ENCODE measurements at regions not wholly inside any gene's neighbourhood (a gene's known extent, or its start where the extent isn't known, plus 50 kb on each side); places are given as distances from the start of the nearest gene placed in this dataset.

DNA sequence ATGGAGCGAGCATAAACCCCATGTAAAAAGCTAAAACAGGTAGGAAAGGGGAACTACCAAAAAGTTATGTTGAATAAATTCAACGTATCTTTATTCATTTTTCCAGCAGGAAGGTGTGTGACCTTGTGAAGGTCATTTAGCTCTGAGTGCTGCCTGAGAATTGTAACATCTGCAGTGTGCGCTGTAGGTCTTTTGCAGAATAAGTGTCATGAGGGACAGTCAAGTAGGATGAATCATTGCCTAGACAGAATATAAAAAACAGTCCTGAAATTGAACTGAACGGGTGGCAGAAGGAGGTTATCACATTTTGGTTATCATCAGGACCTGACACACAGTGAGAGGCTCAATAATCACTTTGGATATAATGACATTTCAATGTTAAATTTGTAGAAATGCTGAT, 334.8 kb upstream of the NOVA1 start:
- H3K27ac ChIP-seq: no peak overlapping the region
- H3K9ac ChIP-seq (ENCODE audit: insufficient read length): no peak overlapping the region
- H3K9me3 ChIP-seq (ENCODE audit: low read depth, low read length): no peaks in the 10 kb centered on the region
- H3K4me3 ChIP-seq: no peak overlapping the region
- no peak for DNase-seq (ENCODE audit: low read depth, low spot score)
- TF ChIP-seq POLR2AphosphoS5 (IDR thresholded peaks at IDR 0.05; ENCODE audit: borderline replicate concordance, low read depth, low read length): no peak
- TF ChIP-seq FOXP2 (optimal IDR thresholded peaks at IDR 0.05; ENCODE audit: control extremely low read depth, extremely low read length, insufficient read depth): no peak
- H3K36me3 ChIP-seq (ENCODE audit: insufficient read depth, low read length): no peaks in the 10 kb centered on the region

- Histone ChIP-seq H3K36me3 (ENCODE audit: insufficient read depth, low read length) (no peaks in the 10 kb centered on the region), H3K9me3 (ENCODE audit: low read depth, low read length) (no peaks in the 10 kb centered on the region)
- TF ChIP-seq FOXP2 (optimal IDR thresholded peaks at IDR 0.05; ENCODE audit: control extremely low read depth, extremely low read length, insufficient read depth) (no peak), POLR2AphosphoS5 (IDR thresholded peaks at IDR 0.05; ENCODE audit: borderline replicate concordance, low read depth, low read length) (no peak), EZH2 (IDR thresholded peaks at IDR 0.05) (no peak)
Observed at GRCh38 chr14:26933431-26933830, 335.6 kb upstream of the NOVA1 start.

GRCh38 chr14:26934151-26934550, 336.3 kb upstream of the NOVA1 start:
- Histone ChIP-seq H3K36me3 (ENCODE audit: insufficient read depth, low read length) (no peaks in the 10 kb centered on the region), H3K9ac (ENCODE audit: insufficient read length) (no peak overlapping the region), H3K9me3 (ENCODE audit: low read depth, low read length) (no peaks in the 10 kb centered on the region), H3K27ac (no peak overlapping the region), H3K4me3 (no peak overlapping the region)
- TF ChIP-seq EZH2 (IDR thresholded peaks at IDR 0.05) (no peak), POLR2AphosphoS5 (IDR thresholded peaks at IDR 0.05; ENCODE audit: borderline replicate concordance, low read depth, low read length) (no peak), FOXP2 (optimal IDR thresholded peaks at IDR 0.05; ENCODE audit: control extremely low read depth, extremely low read length, insufficient read depth) (no peak)
- no peak for DNase-seq (ENCODE audit: low read depth, low spot score)

More at GRCh38 chr14:26933431-26933830, 335.6 kb upstream of the NOVA1 start:
- no peak overlapping the region for H3K4me3 ChIP-seq
- no peak overlapping the region for H3K9ac ChIP-seq (ENCODE audit: insufficient read length)
- DNase-seq (ENCODE audit: low read depth, low spot score): no peak
- no peak overlapping the region for H3K27ac ChIP-seq

GRCh38 chr14:26935733-26936132, 337.9 kb upstream of the NOVA1 start:
- Histone ChIP-seq H3K27ac (no peak overlapping the region), H3K9me3 (ENCODE audit: low read depth, low read length) (no peaks in the 10 kb centered on the region), H3K9ac (ENCODE audit: insufficient read length) (no peak overlapping the region), H3K36me3 (ENCODE audit: insufficient read depth, low read length) (no peaks in the 10 kb centered on the region), H3K4me3 (no peak overlapping the region)
- DNase-seq (ENCODE audit: low read depth, low spot score): no peak
- TF ChIP-seq POLR2AphosphoS5 (IDR thresholded peaks at IDR 0.05; ENCODE audit: borderline replicate concordance, low read depth, low read length) (no peak), FOXP2 (optimal IDR thresholded peaks at IDR 0.05; ENCODE audit: control extremely low read depth, extremely low read length, insufficient read depth) (no peak), EZH2 (IDR thresholded peaks at IDR 0.05) (no peak)

DNA sequence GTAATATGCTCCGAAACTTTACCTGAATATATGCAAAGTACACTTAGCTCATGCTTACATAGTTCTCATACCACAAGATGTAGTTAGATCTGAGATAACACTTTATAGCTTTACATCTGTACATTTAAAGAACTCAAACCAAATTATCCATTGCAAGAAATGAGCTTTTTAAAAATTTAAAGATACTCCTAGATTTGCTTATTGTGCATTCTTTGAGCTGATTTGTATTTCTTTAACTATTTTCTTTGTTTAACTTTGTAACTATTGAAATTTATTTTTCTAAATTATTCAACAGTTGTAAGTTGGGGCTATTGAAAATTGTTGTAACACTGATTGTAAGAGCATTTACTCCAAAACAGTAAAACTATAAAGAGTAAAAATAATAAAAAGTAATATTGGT, 340.2 kb upstream of the NOVA1 start:
- Histone ChIP-seq H3K9me3 (ENCODE audit: low read depth, low read length) (no peaks in the 10 kb centered on the region), H3K9ac (ENCODE audit: insufficient read length) (no peak overlapping the region), H3K36me3 (ENCODE audit: insufficient read depth, low read length) (no peaks in the 10 kb centered on the region), H3K4me3 (no peak overlapping the region), H3K27ac (no peak overlapping the region)
- DNase-seq (ENCODE audit: low read depth, low spot score): no peak
- TF ChIP-seq FOXP2 (optimal IDR thresholded peaks at IDR 0.05; ENCODE audit: control extremely low read depth, extremely low read length, insufficient read depth) (no peak), POLR2AphosphoS5 (IDR thresholded peaks at IDR 0.05; ENCODE audit: borderline replicate concordance, low read depth, low read length) (no peak), EZH2 (IDR thresholded peaks at IDR 0.05) (no peak)

DNA sequence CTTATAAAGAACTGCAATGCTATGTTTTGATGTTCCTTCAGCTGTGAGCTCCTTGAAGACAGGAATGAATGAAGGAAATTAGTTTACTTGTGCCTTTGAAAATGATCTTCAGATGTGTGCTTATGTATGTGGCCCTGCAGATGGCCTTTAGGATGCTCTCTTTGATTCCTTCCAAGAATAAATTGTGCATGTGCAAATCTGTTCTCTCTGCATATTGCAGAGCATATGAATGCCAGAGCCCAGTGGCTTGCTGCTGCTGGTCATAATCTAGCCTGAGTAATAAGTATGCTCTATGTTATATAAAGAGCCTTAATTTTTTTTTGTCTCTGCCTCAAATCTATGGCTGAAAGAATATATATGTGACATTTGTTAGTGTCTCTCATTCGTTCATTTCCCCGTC, 341.9 kb upstream of the NOVA1 start:
- H3K36me3 ChIP-seq (ENCODE audit: insufficient read depth, low read length): no peaks in the 10 kb centered on the region
- TF ChIP-seq EZH2 (IDR thresholded peaks at IDR 0.05) (no peak), FOXP2 (optimal IDR thresholded peaks at IDR 0.05; ENCODE audit: control extremely low read depth, extremely low read length, insufficient read depth) (no peak), POLR2AphosphoS5 (IDR thresholded peaks at IDR 0.05; ENCODE audit: borderline replicate concordance, low read depth, low read length) (no peak)
- H3K9ac ChIP-seq (ENCODE audit: insufficient read length): no peak overlapping the region
- no peaks in the 10 kb centered on the region for H3K9me3 ChIP-seq (ENCODE audit: low read depth, low read length)
- no peak for DNase-seq (ENCODE audit: low read depth, low spot score)
- no peak overlapping the region for H3K4me3 ChIP-seq
- H3K27ac ChIP-seq: no peak overlapping the region

DNA sequence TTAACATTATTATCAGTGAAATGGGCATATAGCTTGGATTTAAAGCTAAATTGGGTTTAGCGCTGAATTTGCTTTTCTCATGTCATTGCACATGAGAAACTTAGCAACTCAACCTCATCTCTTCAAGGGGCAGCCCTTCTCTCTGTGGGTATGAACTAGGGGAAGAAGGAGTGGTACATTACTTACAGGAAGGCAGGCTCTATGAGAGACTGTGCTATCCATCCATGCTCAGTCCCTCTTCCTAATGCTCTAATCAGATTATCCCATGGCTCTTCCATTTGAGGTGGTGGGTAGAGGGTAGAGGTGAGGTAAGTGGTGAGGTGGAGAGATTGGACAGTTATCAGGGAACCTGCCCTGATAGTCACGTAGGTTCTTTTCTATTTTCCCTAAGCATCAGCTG, 343.7 kb upstream of the NOVA1 start:
- Histone ChIP-seq H3K9ac (ENCODE audit: insufficient read length) (no peak overlapping the region), H3K36me3 (ENCODE audit: insufficient read depth, low read length) (no peaks in the 10 kb centered on the region), H3K27ac (no peak overlapping the region), H3K9me3 (ENCODE audit: low read depth, low read length) (no peaks in the 10 kb centered on the region), H3K4me3 (no peak overlapping the region)
- DNase-seq (ENCODE audit: low read depth, low spot score): no peak
- TF ChIP-seq POLR2AphosphoS5 (IDR thresholded peaks at IDR 0.05; ENCODE audit: borderline replicate concordance, low read depth, low read length): no peak
- TF ChIP-seq EZH2 (IDR thresholded peaks at IDR 0.05): no peak
- TF ChIP-seq FOXP2 (optimal IDR thresholded peaks at IDR 0.05; ENCODE audit: control extremely low read depth, extremely low read length, insufficient read depth): no peak

DNA sequence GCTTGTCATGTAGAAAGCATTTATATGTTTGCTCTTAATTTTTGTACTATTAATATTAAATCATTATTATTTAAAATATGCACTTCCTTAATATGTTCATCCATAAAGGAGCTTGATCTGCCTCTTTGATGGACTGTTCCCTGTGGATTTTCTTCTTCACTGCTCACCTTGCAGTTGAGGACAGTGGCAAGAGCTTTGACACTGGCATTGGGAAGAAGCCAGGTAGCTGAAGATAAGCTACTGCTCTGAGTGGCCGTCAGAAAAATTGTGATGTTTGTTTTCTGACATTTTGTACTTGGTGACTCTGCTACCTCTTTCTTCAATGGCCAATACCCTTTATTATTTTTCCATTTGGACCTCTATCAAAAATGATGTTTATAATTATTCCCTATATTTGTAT, 349.4 kb upstream of the NOVA1 start:
- TF ChIP-seq FOXP2 (optimal IDR thresholded peaks at IDR 0.05; ENCODE audit: control extremely low read depth, extremely low read length, insufficient read depth): no peak
- no peak for TF ChIP-seq EZH2 (IDR thresholded peaks at IDR 0.05)
- TF ChIP-seq POLR2AphosphoS5 (IDR thresholded peaks at IDR 0.05; ENCODE audit: borderline replicate concordance, low read depth, low read length): no peak
- DNase-seq (ENCODE audit: low read depth, low spot score): no peak
- Histone ChIP-seq H3K4me3 (no peak overlapping the region), H3K27ac (no peak overlapping the region), H3K9ac (ENCODE audit: insufficient read length) (no peak overlapping the region), H3K36me3 (ENCODE audit: insufficient read depth, low read length) (no peaks in the 10 kb centered on the region), H3K9me3 (ENCODE audit: low read depth, low read length) (no peaks in the 10 kb centered on the region)

GRCh38 chr14:26959437-26959836, 361.6 kb upstream of the NOVA1 start:
- H3K9me3 ChIP-seq (ENCODE audit: low read depth, low read length): no peaks in the 10 kb centered on the region
- no peak for DNase-seq (ENCODE audit: low read depth, low spot score)
- no peak overlapping the region for H3K9ac ChIP-seq (ENCODE audit: insufficient read length)
- TF ChIP-seq FOXP2 (optimal IDR thresholded peaks at IDR 0.05; ENCODE audit: control extremely low read depth, extremely low read length, insufficient read depth) (no peak), EZH2 (IDR thresholded peaks at IDR 0.05) (no peak), POLR2AphosphoS5 (IDR thresholded peaks at IDR 0.05; ENCODE audit: borderline replicate concordance, low read depth, low read length) (no peak)
- no peak overlapping the region for H3K27ac ChIP-seq
- no peaks in the 10 kb centered on the region for H3K36me3 ChIP-seq (ENCODE audit: insufficient read depth, low read length)
- no peak overlapping the region for H3K4me3 ChIP-seq
